ENCODE measurements at regions not wholly inside any gene's neighbourhood (a gene's known extent, or its start where the extent isn't known, plus 50 kb on each side); places are given as distances from the start of the nearest gene placed in this dataset.

DNA sequence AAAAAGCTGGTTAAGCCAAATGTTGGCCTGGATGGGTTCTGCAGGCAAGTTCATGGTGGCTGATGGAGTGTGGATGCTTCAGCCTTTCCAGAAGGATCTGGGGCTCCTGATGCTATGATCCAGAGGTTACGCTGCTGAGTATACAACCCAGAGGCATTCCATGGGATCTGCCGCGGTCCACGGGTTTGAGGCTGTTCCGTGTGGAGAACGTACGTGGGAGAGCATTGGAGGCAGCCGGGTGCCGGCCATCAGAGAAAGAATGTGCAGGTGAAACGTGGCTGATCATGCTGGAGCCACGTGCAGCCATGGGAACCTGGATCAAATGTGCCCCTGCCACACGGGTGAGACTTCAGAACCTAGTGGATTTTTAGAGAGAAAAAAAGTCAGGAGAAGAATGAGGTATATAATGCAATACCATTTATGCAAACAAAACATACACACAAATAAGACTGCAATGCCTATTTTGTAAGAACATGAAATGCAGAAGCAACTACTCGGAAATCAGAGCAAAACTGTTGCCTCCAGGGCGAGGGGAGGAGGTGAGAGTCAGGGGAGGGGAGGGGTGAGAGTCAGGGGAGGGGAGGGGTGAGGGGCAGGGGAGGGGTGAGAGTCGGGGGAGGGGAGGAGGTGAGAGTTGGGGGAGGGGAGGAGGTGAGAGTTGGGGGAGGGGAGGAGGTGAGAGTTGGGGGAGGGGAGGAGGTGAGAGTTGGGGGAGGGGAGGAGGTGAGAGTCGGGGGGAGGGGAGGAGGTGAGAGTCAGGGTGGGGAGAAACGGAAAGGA is 116.5 kb upstream of the C1orf174 start:
- DNase-seq (ENCODE audit: low read depth in 3 of 3), result no peak

- no peak for DNase-seq (ENCODE audit: low read depth in 3 of 3)
Measured at GRCh38 chr1:4017636-4018365, 117.7 kb upstream of the C1orf174 start.

DNA sequence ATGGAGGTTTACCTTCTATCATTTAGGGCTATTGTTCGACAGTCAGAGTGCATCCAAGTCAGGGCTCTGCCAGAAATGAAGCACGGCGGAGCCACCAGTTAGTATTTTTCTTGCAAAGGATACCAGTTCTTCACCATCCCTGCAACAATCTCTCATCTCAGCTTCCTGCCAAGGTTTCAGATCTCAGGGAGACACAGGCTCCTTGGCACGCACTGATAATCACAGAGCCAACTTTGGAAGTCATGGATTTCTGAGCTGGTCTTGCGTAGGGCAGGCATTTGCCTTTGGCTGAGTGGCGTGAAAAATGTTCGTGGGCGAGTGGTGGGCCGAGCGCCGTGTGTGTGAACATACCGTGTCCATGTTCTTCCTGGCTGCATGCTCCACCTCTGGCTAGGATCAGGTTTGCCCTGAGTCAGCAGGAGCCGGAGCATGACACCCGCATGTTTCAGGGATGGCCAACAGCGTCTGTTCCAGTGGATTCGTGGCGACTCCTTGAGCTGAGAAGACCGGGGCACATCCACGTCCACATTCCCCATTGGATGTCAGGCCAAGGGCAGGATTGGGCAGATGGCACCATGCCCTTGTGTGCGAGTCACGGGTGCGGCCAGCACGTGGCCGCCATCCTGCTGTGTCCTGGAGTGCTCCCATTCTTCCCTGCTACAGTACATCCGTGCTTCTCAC is 118.5 kb upstream of the C1orf174 start:
- no peak for DNase-seq (ENCODE audit: low read depth in 3 of 3)

DNA sequence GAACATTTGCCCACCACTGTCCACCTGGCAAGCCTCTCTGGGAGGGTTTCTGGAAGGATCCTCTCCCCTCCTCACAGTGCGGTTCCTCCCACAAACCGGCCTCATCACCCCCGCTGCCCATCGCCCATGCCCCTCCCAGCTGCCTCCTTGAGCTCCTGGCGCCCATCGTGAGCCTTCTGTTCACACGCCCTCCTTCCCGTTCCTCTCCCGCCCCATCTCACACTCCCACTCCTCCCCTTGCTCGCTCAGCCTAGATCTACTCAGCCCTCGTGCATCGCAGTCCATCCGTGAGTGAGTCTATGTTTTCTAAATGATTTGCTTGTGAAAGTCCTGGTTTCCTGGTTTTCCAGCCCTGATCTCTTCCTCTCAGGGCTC is 119.1 kb upstream of the C1orf174 start:
- DNase-seq (ENCODE audit: low read depth in 3 of 3), result no peak

- DNase-seq (ENCODE audit: low read depth in 3 of 3), result no peak
Measured at GRCh38 chr1:4019606-4020331, 119.7 kb upstream of the C1orf174 start.

DNA sequence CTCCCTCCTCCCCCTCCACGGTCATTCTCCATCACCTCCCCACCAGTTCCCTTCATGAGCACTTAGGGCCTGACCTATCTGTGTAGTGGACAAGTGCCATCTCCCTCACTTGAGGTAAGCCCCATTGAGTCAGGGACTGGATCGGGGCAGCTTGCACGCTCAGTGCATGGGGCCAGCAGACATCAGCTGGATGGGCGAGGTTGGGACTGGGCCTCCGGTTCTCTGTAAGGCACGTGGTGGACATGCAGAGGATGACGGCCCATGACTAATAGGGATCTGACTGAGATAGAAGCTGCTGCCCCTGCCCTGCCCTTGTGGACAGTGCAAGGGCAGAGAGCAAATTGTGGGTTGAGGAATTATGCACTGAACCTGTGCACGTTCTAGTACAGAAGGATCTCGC is 120.4 kb upstream of the C1orf174 start:
- DNase-seq (ENCODE audit: low read depth in 3 of 3), result no peak

- no peak for DNase-seq (ENCODE audit: low read depth in 3 of 3)
Measured at GRCh38 chr1:4021136-4021973, 121.3 kb upstream of the C1orf174 start.

DNA sequence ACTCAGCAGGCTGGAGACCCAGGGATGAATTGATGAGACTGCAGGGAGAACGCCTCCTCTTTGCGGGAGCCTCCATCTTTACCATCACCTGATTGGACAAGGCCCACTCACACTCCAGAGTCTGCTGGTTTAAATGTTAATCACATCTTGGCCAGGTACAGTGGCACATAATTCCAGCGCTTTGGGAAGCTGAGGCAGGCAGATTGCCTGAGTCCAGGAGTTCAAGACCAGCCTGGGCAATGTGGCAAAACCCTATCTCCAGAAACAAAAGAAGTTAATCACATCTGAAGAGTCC is 121.8 kb upstream of the C1orf174 start:
- DNase-seq (ENCODE audit: low read depth in 3 of 3), result no peak

DNA sequence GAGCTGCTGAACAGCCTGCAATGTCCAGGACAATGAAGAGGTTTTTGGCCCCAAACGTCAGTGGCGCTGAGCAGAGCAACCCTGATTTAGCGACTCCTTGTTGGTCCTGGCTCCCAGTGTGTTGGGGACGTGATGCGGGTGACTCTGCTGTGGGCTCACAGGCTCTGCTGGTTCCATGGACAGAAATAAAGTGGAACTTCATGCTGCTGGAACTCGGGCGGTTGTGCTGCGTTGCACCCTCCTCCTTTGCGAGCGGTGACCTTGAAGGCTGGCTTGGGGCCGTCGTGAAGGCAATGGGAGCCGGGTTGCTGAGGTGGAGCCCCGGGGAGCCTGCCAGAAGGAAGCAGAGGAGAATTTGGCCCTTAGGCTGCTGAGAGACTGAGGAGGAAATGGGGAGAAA is 122.6 kb upstream of the C1orf174 start:
- DNase-seq (ENCODE audit: low read depth in 3 of 3), result no peak

DNA sequence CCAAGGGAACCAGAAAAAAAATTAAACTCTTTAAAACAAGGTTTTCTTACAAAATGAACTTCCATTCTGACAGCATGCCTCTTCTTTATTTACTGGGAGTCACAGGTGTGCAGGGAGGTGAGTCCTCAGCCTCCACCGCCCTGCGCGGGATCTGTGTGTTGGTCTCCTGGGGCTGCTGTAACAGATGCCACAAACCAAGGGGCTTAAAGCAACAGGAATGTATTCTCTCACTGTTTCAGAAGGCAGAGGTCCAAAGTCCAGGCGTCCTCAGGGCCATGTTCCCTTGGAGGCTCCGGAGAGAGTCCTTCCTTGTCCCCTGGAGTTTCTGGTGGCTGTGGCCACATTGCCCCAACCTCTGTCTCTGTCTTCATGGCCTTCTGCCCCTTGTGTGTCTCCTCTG is 123.6 kb upstream of the C1orf174 start:
- DNase-seq (ENCODE audit: low read depth in 3 of 3), result no peak

DNA sequence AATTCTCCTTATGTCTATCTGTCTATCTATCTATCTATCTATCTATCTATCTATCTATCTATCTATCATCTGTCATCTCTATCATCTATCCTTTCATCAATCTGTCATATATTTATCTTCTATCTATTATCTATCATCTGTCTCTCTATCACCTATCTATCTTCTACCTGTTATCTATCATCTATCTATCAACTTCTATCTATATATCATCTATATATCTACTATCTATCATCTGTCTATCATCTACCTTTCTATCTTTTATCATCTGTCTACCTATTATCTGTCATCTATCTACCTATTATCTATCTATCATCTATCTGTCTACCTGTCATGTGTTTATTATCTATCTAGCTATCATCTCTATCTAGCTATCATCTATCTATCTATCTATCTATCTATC is 124.7 kb upstream of the C1orf174 start:
- DNase-seq (ENCODE audit: low read depth in 3 of 3), result no peak

- no peak for DNase-seq (ENCODE audit: low read depth in 3 of 3)
Measured at GRCh38 chr1:4025752-4026151, 125.7 kb upstream of the C1orf174 start.

DNA sequence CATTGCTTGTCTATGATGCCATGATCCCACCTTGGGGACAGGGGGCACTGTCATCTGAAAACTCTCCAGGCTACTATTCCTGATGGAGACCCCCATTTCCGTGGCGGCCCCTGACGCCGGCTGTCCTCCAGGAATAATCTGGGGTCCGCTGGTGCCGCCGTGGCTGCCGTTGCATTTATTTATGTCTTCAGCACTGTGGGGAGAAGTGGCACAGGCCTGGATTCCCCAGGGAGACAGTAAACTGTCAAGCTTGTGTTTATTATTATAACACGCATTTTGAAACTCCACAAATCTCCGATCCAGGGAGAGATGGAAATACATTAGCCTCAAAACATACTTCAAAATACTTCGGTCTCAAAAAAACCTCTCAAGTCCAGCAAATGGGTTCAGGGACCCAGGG is 126.9 kb upstream of the C1orf174 start:
- DNase-seq (ENCODE audit: low read depth in 3 of 3), result no peak

DNA sequence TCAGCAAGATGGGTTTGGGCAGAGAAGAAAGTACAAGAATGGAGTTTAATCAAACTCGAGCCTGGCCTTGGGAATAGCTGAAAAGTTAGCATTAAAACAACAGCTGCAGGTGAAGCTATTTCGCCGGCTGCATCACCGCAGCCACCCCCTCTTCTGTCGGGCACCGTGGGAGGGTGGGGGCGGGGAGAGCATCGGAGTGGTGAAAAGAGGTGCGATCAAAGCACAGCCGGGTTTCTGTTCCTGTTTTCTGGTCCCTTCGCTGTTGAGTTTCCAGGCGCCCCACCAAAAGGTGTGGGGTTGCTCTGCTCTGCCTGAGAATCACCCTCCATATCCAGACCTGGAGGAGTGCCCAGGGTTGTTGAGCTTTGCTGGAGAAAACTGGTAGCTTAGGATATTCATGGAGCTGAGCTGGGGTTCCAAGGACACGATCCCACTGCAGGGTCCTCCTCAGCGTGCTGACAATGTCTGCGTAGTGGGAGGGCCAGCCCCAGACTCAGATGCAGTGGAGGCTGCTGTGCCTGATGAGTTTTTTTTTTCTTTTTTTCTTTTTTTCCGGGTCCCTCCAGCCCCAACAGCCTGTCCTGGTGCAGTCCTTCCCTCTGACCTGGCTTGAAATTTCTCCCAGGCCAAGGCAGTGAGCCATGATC is 127.5 kb upstream of the C1orf174 start:
- no peak for DNase-seq (ENCODE audit: low read depth in 3 of 3)

DNA sequence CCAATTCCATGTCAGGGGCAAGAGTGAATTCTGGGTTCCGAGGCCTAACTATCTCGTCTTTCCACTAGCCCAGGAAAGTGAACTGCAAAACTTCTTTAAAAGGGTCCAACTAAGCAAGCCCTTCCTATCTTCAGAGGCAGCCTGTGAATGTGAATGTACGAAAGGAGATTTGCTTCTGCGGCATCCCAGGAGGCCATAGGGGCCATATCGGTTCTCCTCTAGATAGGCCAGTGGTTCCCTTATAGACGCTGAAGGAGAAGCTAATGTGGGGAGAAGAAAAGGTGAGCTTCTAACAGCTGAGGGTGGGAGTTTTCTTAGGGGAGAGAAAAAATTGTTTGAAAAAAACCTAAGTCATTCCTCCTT is 128.0 kb upstream of the C1orf174 start:
- no peak for DNase-seq (ENCODE audit: low read depth in 3 of 3)

GRCh38 chr1:4029376-4029775 is 129.3 kb upstream of the C1orf174 start:
- no peak for DNase-seq (ENCODE audit: low read depth in 3 of 3)

GRCh38 chr1:4032571-4032970 is 132.5 kb upstream of the C1orf174 start:
- no peak for DNase-seq (ENCODE audit: low read depth in 3 of 3)

DNA sequence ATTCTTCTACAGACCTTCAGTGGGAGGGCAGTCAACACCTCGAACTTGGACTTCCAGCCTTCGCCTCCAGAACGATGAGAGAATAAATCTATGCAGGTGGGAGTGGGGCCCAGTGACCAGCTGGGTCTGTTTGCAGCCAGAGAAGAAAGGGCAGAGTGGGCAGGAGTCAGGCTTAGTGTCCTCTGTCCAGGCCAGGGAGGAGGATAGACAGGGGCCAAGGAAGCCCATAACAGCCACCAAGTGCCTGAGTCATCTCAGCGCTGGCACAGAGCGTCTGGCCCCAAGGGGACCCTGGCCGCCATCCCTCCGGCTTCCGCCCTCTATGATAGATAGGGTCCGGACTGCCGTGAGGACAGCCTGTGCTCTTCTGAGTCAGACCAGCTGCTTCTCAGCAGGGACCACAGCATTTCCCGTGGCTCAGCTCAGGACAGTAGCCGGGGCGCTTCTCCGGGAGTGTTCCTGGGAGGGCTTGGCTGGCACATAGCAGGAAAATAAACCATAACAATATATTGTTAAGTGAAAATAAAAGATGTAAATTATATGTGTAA is 133.1 kb upstream of the C1orf174 start:
- DNase-seq (ENCODE audit: low read depth in 3 of 3), result no peak

GRCh38 chr1:4033713-4034112 is 133.6 kb upstream of the C1orf174 start:
- DNase-seq (ENCODE audit: low read depth in 3 of 3), result no peak

DNA sequence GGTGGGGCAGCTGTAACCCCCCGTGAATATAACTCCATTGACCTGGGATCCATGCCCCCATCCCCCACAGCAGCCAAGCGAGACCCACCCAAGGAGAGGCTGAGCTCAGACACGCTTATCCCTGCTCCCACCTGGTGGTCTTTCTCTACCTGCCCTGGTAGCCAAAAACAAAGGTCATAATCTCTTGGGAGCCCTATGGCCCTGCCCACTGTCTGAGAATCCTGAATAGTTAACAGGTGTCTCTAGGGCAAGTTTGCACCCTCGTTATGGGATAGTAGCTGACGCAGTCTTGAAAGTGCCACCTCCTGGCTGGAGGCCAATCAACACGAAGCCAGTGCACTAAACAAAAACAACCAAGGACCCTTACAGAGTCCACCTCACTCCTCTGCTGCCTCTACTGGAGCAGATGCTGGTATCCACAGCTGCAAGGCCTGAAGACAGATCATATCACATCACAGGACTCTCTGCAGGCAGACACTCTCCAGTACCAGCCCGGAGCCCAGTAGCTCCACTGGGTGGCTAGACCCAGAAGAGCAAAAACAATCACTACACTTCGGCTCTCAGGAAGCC is 134.3 kb upstream of the C1orf174 start:
- DNase-seq (ENCODE audit: low read depth in 3 of 3), result no peak

Data from stimulated activated CD4-positive, alpha-beta T cell treated with anti-CD3 and anti-CD28 coated beads, TNF-alpha, amount 100 ng/mL, for 24 hours (primary cell).